ENCODE measurements at regions not wholly inside any gene's neighbourhood (a gene's known extent, or its start where the extent isn't known, plus 50 kb on each side); places are given as distances from the start of the nearest gene placed in this dataset.

DNA sequence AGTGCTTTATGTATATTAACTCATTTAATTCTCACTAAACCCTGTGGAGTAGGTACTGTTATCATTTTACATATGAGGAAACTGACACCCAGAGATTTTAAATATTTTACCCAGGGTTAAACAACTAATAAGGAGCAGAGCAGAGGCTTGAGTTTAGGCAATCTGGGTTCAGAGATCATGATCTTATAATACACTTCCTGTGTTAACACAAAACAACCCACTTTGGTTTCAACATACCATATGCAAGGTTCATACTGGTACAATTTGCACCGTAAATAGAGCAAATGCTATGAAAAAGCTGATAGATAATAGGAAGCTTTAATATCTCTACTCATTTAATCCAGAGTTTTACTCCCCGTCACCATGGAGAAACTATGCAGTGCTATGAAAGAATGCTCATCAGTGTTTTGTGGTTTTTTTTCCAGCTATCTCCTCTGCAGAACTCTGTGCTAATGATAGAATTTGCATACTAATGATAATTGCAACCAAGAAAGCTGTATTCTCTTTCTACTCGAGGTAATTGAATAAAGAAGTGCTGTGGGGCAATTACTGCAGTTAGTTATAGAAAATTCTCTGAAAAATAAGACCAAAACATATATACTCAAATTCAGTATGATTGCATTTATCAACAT, 138.8 kb upstream of the MAP9 start:
- DNase-seq (ENCODE audit: low read depth), result no peak

GRCh38 chr4:155514628-155515027, 137.9 kb upstream of the MAP9 start:
- DNase-seq (ENCODE audit: low read depth), result no peak

DNA sequence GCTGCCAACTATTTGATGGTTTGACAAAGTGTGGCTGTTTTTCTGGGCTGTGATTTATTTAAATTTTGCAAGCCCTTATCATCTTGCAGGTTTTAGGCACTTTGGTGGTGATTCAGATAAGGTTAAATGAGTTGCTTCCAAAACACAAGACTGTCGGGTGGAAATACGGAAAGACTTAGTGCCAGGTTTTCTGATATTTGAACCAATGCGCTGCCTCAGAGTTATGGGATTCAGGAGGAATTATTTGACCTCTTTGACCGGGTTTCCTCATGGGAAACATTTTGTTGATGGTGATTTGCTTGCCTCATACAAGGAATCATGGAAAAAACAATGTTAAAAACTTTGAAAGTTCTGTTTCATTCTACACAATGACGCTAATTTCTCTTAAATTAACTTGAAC, 136.1 kb upstream of the MAP9 start:
- no peak for DNase-seq (ENCODE audit: low read depth)

GRCh38 chr4:155512046-155512445, 135.3 kb upstream of the MAP9 start:
- DNase-seq (ENCODE audit: low read depth), result no peak

DNA sequence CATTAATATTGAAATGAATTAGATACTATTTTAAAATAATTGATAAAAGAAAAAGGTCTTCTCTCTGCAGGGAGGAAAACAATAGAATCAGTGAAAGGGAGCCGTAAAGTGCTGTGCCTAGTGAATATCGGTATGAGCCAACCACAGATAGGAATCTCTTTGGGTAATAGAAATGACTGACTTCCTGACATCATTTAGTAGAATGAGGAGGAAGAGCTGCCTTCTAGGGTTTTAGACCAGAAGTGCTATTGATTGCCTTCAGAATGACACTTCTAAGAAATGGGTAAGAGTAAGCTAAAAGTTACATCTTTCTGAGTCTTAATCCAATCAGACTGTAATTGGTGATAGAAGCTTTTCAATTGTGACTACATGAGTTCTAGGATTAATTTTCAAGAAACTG, 134.0 kb upstream of the MAP9 start:
- DNase-seq (ENCODE audit: low read depth), result no peak

GRCh38 chr4:155509555-155509954, 132.8 kb upstream of the MAP9 start:
- DNase-seq (ENCODE audit: low read depth), result no peak

DNA sequence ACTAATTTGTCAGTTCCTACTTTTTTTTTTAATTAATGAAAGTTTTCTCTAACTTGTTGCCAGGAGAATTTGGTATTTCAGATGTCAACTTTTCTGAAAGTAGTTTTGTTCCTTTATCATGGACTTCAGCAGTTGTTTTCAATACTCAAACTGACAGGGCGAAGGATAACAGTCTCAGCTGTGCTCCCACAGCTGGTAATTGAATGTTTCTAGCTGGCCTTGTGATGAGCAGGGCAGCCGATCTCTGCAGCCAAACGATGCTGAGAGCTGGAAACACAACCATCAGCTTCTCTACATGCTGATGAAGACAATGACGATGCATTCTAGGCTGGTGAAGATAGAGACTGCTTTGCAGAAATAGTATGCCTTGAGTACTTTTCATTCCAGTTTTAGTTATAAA, 130.0 kb upstream of the MAP9 start:
- DNase-seq (ENCODE audit: low read depth), result no peak

- no peak for DNase-seq (ENCODE audit: low read depth)
Observed at GRCh38 chr4:155505321-155505720, 128.6 kb upstream of the MAP9 start.

- DNase-seq (ENCODE audit: low read depth), result no peak
Observed at GRCh38 chr4:155497306-155497705, 120.5 kb upstream of the MAP9 start.

DNA sequence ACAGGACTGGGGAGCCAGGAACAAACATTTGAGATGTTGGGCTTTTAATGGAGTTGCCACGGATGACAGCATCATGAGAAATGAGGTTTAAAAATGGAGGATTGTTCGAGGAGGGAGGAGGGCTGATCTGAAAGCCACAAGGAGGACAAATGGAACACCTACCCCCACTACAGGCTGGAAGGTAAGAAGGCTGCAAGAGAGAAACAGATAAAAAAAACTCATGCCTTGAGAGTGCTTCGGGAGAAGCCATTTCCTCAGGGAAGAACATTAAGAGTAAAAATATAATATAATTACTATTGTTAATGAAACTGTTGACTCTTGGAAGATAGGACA, 119.5 kb upstream of the MAP9 start:
- DNase-seq (ENCODE audit: low read depth), result no peak

GRCh38 chr4:155495572-155496293, 119.0 kb upstream of the MAP9 start:
- DNase-seq (ENCODE audit: low read depth), result no peak

GRCh38 chr4:155494037-155494718, 117.4 kb upstream of the MAP9 start:
- DNase-seq (ENCODE audit: low read depth), result no peak

DNA sequence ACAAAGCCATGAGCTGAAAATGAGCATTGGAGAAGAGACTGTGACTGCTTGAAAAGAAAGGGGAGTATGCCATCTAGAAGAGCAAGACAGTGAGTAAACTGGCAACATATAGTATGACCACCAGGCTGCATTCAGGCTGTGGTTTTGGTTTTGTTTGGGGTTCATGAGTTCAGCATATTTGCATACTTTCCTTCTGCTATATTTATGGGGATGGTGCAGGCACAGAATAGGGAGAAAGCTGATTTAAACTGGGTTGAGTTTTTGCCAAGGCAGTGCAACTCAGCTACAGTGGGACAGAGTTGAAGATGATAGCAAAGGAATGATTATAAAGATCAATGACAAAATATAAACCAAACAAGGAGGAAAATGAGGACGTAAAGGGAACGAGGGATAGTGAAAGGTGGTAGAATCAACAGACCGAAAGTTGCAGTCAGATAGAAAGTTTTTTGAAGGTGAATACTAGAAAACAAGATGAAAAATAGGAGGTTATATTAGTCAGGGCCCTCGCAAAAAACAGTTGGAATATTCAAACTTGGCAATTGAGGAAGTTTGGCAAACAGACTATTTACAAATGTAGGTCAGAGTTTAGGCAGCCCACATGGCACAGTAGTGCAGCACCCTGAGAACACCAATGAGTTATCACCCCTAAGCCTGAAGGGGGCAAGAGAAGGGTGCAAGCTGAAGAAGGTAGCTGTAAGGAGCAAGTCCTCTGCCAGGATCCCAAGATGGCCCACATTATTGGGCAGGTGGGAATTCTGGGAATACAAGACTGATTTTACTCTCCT, 114.8 kb upstream of the MAP9 start:
- DNase-seq (ENCODE audit: low read depth), result no peak

- no peak for DNase-seq (ENCODE audit: low read depth)
Observed at GRCh38 chr4:155489271-155489670, 112.5 kb upstream of the MAP9 start.

GRCh38 chr4:155488691-155489090, 111.9 kb upstream of the MAP9 start:
- no peak for DNase-seq (ENCODE audit: low read depth)

GRCh38 chr4:155487210-155487609, 110.4 kb upstream of the MAP9 start:
- DNase-seq (ENCODE audit: low read depth), result no peak

DNA sequence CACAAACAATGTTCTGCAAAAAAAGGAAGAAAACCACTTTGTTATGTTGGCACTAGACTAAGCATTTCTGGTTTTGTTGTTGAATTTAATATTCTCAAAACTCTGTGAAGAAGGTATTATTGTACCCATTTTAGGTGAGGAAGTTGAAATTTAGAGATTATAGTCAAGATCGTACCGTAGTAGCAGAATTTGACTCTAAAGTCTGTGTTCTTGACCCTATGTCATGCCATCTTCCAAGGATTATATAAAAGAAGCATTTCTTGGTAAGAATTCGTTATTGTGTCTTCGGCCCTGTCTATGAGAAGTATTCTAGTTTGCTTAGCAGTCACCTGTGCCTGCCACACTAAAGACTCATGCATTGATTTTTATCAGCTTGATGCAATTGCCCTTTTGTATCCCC, 104.4 kb upstream of the MAP9 start:
- no peak for DNase-seq (ENCODE audit: low read depth)

DNA sequence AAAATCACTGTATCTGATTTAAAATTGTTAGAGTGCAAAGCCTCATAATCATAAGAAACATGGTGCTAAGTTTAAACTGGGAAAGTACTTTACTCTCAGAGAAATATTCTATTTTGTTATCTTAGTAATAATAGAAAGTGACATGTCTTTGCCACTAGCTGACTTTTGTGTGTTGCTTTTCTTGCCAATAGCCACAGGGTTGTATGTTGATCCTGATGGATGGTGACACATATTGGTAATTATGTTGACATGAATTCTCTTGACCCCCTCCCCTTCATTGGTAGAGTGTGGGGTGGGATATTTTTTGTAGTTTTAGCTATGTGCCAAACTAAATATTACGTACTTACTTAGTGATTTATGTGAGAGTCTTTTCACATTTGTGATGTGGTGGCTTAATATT, 103.1 kb upstream of the MAP9 start:
- DNase-seq (ENCODE audit: low read depth), result no peak

GRCh38 chr4:155478336-155478835, 101.6 kb upstream of the MAP9 start:
- no peak for DNase-seq (ENCODE audit: low read depth)

DNA sequence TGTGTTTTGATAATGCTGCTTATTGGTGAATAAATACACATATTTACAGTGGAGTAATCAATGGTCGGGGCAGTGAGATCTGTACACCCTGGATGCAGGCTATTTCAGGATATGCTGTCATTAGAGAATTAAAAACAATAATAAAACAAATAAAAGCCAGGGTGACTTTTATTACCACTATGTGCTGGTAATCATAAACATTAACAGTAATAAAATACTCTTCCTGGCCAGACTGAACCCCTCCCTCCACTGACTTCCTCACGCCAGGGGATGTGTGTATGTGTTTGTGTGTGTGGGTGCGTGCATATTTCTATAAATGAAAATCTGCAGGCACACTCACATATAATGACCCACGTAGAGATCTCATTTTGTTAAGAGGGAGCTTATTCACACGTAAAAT, 98.0 kb upstream of the MAP9 start:
- no peak for DNase-seq (ENCODE audit: low read depth)

DNA sequence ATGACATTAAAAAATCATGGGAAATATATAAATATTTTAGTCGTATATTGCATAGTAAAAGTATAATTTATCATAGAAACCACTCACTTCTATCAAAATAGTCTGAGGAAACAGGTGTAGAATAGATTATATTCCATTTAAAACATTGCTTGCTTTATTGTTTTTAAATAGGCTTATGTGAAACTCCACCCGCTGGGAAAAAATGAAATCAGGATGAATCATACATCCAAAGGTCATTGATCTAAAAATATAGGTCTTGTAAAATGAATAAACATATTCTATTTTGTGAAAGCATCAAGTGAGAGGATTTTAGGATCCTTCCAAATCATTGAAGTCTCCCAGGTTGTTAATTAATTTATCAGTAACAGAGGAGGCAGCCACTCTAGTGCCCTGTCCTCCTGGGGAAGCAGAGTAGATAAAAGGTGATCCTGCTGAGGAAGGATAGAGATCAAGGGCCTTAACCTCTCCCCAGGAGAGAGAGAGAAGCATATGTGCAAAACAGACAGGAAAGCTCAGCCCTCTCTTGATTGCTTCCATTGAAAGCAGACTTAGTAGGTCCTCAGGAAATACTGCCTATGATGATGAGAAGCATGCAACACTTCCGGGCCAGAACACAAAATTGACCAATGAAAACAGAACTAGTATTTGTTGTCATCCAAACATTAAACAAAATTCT, 96.8 kb upstream of the MAP9 start:
- no peak for DNase-seq (ENCODE audit: low read depth)

GRCh38 chr4:155468282-155468681, 91.5 kb upstream of the MAP9 start:
- no peak for DNase-seq (ENCODE audit: low read depth)
